ENCODE measurements at regions not wholly inside any gene's neighbourhood (a gene's known extent, or its start where the extent isn't known, plus 50 kb on each side); places are given as distances from the start of the nearest gene placed in this dataset.

DNA sequence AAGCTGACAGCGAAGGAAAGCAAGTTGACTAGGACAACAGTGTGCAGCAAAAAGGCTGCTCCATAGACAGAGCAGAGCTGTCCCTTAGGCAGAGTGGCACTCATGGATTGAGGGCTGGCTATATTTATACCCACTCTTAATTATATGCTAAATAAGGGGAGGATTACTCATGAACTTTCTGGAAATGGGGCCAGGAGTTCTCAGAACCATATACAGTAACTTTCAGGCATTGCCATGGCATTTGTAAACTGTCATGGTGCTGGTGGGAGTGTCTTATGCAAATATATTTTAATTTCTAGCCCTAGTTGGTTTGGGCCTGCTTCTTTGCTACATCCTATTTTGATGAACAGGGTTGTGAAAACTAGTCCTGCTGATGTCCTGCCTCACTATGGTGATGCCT is 279.5 kb upstream of the MGAT5 start:
- DNase-seq, result no peak
- Mint-ChIP-seq H3K27me3 (ENCODE audit: low read depth, poor library complexity) (peaks cover 5% of the 10 kb centered on the region), H3K36me3 (ENCODE audit: low read depth) (no peaks in the 10 kb centered on the region), H3K4me1 (no peaks in the 10 kb centered on the region), H3K9me3 (no peaks in the 10 kb centered on the region), H3K4me3 (no peak overlapping the region), H3K27ac (no peak overlapping the region)
- TF ChIP-seq, protein P1, sequence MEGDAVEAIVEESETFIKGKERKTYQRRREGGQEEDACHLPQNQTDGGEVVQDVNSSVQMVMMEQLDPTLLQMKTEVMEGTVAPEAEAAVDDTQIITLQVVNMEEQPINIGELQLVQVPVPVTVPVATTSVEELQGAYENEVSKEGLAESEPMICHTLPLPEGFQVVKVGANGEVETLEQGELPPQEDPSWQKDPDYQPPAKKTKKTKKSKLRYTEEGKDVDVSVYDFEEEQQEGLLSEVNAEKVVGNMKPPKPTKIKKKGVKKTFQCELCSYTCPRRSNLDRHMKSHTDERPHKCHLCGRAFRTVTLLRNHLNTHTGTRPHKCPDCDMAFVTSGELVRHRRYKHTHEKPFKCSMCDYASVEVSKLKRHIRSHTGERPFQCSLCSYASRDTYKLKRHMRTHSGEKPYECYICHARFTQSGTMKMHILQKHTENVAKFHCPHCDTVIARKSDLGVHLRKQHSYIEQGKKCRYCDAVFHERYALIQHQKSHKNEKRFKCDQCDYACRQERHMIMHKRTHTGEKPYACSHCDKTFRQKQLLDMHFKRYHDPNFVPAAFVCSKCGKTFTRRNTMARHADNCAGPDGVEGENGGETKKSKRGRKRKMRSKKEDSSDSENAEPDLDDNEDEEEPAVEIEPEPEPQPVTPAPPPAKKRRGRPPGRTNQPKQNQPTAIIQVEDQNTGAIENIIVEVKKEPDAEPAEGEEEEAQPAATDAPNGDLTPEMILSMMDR (IDR thresholded peaks at IDR 0.05), result no peak

DNA sequence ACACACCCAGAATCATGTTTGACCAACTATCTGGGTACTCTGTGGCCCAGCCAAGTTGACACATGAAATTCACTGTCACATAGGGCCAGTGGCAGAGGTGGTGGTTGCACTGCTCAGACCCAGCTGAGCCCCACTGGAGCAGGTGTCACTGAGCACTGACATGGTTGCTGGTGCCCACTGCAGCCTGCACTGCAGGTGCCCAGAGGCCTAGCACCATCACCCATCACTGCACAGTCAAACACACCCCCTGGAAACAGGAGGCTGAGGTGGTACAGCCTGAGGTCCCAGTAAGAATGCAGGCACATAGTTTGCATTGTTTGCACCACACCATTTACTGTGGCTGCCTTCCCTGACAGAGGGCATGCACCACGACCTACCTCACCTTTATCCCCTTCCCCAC is 278.7 kb upstream of the MGAT5 start:
- no peaks in the 10 kb centered on the region for H3K36me3 Mint-ChIP-seq (ENCODE audit: low read depth)
- no peak for DNase-seq
- H3K27me3 Mint-ChIP-seq (ENCODE audit: low read depth, poor library complexity), result peaks cover 11% of the 10 kb centered on the region
- no peak overlapping the region for H3K27ac Mint-ChIP-seq
- no peaks in the 10 kb centered on the region for H3K9me3 Mint-ChIP-seq
- H3K4me3 Mint-ChIP-seq, result no peak overlapping the region
- H3K4me1 Mint-ChIP-seq, result no peaks in the 10 kb centered on the region
- TF ChIP-seq, protein P1 (IDR thresholded peaks at IDR 0.05), result no peak

DNA sequence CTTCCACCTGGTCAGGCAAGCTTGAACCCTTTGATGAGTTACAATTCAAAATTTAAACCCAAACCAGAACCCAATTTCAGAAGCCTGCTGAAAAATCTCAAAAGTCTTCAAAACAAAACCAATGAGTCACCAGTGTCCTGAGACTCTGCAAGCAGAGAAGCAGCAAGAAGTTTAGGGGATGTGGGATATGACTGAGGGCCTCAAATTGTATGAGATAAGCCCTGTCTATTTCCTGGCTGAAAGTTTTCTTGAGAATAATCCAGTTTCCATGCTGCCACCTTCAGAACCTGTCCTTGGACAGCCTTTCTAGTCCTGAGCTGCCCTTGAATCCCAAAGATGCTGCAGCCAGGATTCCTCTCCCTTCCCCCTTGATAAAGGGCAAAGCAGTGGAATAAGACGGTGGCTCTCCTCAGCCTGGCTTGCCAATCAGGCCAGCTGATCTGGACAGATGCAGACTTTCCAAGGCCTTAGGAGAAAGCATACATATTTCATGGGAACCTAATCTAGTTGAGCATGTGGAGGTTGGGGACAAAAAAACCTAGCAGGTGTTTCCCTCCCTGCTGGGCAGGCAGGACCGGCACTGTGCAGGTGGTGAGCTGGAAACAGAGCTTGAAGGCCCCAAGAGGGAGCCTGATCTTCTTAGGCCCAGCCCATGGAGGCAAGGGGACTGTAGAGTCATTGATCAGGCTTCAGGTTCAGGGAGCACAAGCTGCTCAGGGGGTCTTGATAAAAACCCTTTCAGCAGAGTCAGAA is 278.0 kb upstream of the MGAT5 start:
- Mint-ChIP-seq H3K27ac (no peak overlapping the region), H3K4me3 (no peak overlapping the region), H3K4me1 (no peaks in the 10 kb centered on the region), H3K27me3 (ENCODE audit: low read depth, poor library complexity) (peaks cover 11% of the 10 kb centered on the region), H3K9me3 (no peaks in the 10 kb centered on the region), H3K36me3 (ENCODE audit: low read depth) (no peaks in the 10 kb centered on the region)
- TF ChIP-seq, protein P1 (IDR thresholded peaks at IDR 0.05), result no peak
- DNase-seq, result no peak

DNA sequence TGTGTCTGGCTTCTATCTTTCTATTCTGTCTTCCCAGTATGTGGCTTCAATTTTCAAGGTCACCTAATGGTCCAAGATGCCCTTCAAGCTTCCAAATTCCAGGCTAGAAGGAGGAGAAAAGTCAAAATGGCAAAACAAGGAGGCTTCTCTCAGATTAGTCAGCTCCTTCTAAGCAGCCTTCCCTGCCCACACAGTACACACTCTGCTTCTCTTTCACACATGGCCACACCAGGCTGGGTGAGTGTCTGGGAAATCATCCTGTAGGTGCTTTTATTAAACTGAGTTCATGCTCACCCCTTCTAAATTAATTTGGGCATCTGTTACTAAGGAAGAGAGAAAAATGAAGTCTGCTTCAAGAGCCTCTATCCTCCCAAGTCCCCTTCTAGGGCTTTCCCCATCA is 277.2 kb upstream of the MGAT5 start:
- Mint-ChIP-seq H3K36me3 (ENCODE audit: low read depth) (no peaks in the 10 kb centered on the region), H3K27ac (no peak overlapping the region), H3K4me1 (no peaks in the 10 kb centered on the region), H3K27me3 (ENCODE audit: low read depth, poor library complexity) (peaks cover 12% of the 10 kb centered on the region), H3K4me3 (no peak overlapping the region), H3K9me3 (no peaks in the 10 kb centered on the region)
- DNase-seq, result no peak
- TF ChIP-seq, protein P1 (IDR thresholded peaks at IDR 0.05), result no peak

DNA sequence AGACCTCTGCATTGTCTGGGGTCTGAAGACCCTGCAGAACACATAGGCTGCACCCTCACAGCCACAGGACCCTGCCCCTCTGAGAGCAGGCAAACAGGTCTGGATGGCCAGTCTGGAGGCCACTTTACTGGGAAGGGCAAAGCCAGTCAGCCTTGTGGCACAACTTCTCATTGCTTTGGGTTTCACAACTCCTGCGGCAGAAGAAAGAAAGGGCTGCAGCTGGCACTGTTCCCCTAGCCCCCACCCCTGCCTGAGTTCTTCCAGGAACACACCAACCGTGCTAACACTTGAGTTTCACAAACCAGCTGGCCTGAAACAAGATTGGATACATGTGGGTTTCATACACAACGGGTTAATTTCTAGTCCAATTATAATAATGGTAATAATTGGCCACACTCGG is 276.5 kb upstream of the MGAT5 start:
- no peak overlapping the region for H3K27ac Mint-ChIP-seq
- H3K27me3 Mint-ChIP-seq (ENCODE audit: low read depth, poor library complexity), result peaks cover 13% of the 10 kb centered on the region
- H3K4me1 Mint-ChIP-seq, result no peaks in the 10 kb centered on the region
- TF ChIP-seq, protein P1 (IDR thresholded peaks at IDR 0.05), result no peak
- no peaks in the 10 kb centered on the region for H3K9me3 Mint-ChIP-seq
- no peak overlapping the region for H3K4me3 Mint-ChIP-seq
- DNase-seq, result no peak
- no peaks in the 10 kb centered on the region for H3K36me3 Mint-ChIP-seq (ENCODE audit: low read depth)

DNA sequence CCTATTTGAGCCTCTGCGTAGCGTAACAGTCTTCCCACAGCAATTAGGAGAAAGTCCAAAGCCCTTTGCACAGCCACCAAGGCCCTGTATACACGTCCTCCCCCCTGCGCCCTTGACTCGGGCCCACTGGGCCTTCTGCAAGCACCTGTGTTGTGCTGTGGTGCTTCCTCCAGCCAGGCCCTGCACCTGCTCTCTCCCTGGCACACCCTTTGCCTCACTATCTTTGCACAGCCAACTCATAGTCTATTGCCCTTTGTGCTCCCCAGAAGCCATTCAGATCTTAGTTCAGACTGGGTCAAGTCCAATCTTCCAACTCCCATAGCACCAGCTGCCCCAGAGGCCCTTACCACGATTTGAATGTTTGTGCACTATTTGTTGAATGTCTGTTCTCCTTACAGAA is 271.6 kb upstream of the MGAT5 start:
- H3K27me3 Mint-ChIP-seq (ENCODE audit: low read depth, poor library complexity), result peaks cover 9% of the 10 kb centered on the region
- H3K27ac Mint-ChIP-seq, result no peak overlapping the region
- no peak for DNase-seq
- peaks cover 10% of the 10 kb centered on the region for H3K9me3 Mint-ChIP-seq
- TF ChIP-seq, protein P1 (IDR thresholded peaks at IDR 0.05), result no peak
- no peak overlapping the region for H3K4me3 Mint-ChIP-seq
- H3K4me1 Mint-ChIP-seq, result no peaks in the 10 kb centered on the region
- H3K36me3 Mint-ChIP-seq (ENCODE audit: low read depth), result no peaks in the 10 kb centered on the region
